ENCODE measurements at regions not wholly inside any gene's neighbourhood (a gene's known extent, or its start where the extent isn't known, plus 50 kb on each side); places are given as distances from the start of the nearest gene placed in this dataset.

DNA sequence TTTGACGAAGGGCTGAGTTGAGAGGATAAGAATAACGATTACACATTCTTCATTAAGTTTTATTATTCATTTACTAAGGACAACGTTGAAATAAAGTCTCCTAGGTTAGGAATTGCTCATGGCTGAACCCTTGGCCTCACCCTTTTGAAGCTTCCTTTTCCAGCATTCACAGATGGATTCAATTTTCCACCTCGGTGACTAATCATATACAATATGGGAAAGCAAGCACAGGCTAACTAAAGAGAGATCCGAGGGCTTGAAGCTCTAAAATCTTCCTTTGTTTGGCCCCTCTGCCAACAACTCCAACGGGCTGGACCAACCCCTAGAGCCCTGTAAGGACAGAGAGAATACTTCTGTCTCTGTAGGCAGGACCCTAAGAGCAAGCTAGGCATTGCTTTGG, 159.5 kb downstream of the SOD2 start (continued):
- TF ChIP-seq, protein P1, sequence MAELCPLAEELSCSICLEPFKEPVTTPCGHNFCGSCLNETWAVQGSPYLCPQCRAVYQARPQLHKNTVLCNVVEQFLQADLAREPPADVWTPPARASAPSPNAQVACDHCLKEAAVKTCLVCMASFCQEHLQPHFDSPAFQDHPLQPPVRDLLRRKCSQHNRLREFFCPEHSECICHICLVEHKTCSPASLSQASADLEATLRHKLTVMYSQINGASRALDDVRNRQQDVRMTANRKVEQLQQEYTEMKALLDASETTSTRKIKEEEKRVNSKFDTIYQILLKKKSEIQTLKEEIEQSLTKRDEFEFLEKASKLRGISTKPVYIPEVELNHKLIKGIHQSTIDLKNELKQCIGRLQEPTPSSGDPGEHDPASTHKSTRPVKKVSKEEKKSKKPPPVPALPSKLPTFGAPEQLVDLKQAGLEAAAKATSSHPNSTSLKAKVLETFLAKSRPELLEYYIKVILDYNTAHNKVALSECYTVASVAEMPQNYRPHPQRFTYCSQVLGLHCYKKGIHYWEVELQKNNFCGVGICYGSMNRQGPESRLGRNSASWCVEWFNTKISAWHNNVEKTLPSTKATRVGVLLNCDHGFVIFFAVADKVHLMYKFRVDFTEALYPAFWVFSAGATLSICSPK (IDR thresholded peaks at IDR 0.05; ENCODE audit: borderline replicate concordance), result no peak
- TF ChIP-seq NCOA1 (IDR thresholded peaks at IDR 0.05; ENCODE audit: low read depth), result no peak
- TF ChIP-seq ESRRA (IDR thresholded peaks at IDR 0.05; ENCODE audit: borderline replicate concordance, low read depth), result no peak
- no peak for TF ChIP-seq DDX20 (tag; IDR thresholded peaks at IDR 0.05; ENCODE audit: low read depth)
- TF ChIP-seq HDAC3 (IDR thresholded peaks at IDR 0.05; ENCODE audit: borderline replicate concordance, partially characterized antibody), result no peak
- no peak for TF ChIP-seq BRCA1 (IDR thresholded peaks at IDR 0.05)
- TF ChIP-seq BRCA1 (CRISPR knock-in tag; IDR thresholded peaks at IDR 0.05), result no peak

DNA sequence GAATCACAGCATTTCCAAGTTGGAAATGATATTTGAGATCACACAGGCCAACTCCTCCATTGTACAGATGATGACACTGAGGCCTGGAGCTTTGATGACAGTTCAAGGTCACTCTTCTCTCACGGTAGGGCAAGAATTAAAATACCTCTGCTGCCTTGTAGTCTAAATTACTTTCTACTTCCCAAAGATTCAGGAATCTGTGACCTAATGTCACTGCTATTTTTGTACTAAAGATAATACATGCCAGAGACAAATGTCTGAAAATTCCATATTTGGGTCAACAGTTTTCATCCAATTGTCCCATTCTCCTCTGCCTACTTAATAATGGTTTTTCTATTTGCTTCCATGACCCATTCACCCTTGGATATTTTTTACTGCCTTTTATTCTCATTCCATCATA, 160.0 kb downstream of the SOD2 start:
- in situ Hi-C loops (cut with MboI), result no loop called here
- no peak for FAIRE-seq
- no peak for ATAC-seq

More for the DNA sequence above, 160.0 kb downstream of the SOD2 start:
- Histone ChIP-seq H3K4me2 (ENCODE audit: insufficient read depth, low read length) (no peak overlapping the region), H3K9me1 (ENCODE audit: control insufficient read depth, insufficient read depth, low read length) (no peaks in the 10 kb centered on the region), H3K27ac (ENCODE audit: extremely low read depth, low read depth, low read length) (no peak overlapping the region), H3K9ac (ENCODE audit: insufficient read depth in 1 of 2, low read depth in 2 of 2, low read length in 2 of 2) (no peak overlapping the region), H3K27me3 (ENCODE audit: control insufficient read depth in 2 of 2, insufficient read depth in 2 of 2, low read length in 2 of 2) (peaks cover 19 to 50% of the 10 kb centered on the region in 2 experiments), H3K4me3 (no peak overlapping the region), H3K4me1 (replicated peaks in 1 of 2; ENCODE audit: control insufficient read depth in 2 of 2, insufficient read depth in 2 of 2, low read length in 2 of 2) (no peaks in the 10 kb centered on the region), H4K20me1 (replicated peaks; ENCODE audit: control insufficient read depth, insufficient read depth, low read length) (peaks cover 3% of the 10 kb centered on the region; the same call in 1 of the 2 replicates), H3K79me2 (ENCODE audit: control insufficient read depth, insufficient read depth, low read length) (no peaks in the 10 kb centered on the region), H2AFZ (ENCODE audit: low read depth, low read length) (no peak overlapping the region), H3K9me3 (replicated peaks; ENCODE audit: control insufficient read depth, insufficient read depth, low read depth, low read length) (no peaks in the 10 kb centered on the region), H3K36me3 (ENCODE audit: control insufficient read depth, insufficient read depth, low read length) (no peaks in the 10 kb centered on the region)
- ChIA-PET POLR2A (no interaction called here), CTCF (ENCODE audit: low intra/inter-chr PET ratio) (no interaction called here)
- DNase-seq (ENCODE audit: extremely low read depth in 1 of 4, low spot score in 3 of 4), result no peak
- TF ChIP-seq RBM25 (IDR thresholded peaks at IDR 0.05; ENCODE audit: low read depth, low read length, severe bottlenecking), result peak; percentile 30
- TF ChIP-seq ZNF644 (tag; IDR thresholded peaks at IDR 0.05; ENCODE audit: low read depth), result no peak
- 0% methylated on average over 1 of the region's 1 CpG for WGBS (ENCODE audit: insufficient coverage, low coverage, missing lambda C conversion rate)
- intact Hi-C loops (cut with micrococcal nuclease), result no loop called here
- no TSS peak for BruUV-seq (replicated peaks)

Measured in K562 (cell line).